ENCODE measurements at regions not wholly inside any gene's neighbourhood (a gene's known extent, or its start where the extent isn't known, plus 50 kb on each side); places are given as distances from the start of the nearest gene placed in this dataset.
"Not testable (repeated sequence)": the region's sequence is repeated elsewhere in the genome, so short reads cannot be mapped to it uniquely, and the experiment has no call there.

DNA sequence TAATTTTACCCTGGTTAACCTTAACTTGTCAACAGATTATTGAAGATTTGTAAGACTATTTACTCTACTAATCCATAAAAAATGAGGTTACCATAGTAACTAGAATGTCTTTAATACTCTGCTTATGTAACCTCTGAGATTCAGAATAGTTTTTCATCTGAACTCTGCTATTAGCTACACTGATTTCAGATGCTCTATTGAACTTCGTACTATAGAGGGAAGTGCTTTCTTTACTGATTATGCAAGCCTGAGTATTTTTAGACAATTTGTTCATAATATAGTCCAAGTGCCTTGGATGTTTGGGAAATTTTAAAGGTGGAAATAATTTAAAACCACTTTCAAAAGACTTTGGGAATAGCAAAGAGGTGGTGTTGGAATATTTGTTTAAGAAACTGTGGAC is 107.9 kb upstream of the GBE1 start:
- DNase-seq (ENCODE audit: low spot score), result no peak
- no peak for FAIRE-seq

DNA sequence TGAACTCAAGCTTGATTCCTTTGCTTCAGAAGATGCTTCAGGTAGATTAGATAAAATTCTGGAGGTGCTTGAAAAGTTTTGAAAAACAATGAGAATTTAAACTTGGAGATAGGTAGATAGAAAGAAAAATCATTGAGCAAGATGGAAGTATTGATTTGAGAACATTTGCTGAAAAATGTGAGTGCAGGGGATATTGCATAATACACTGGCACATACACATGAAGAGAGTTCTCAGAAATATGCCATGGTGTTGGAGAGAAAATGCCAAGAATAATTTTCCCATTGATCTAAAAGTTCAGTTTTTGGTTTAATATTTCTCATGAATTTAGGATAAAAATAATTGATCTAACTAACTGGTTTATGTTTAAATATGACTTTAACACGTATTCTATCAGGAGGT is 107.2 kb upstream of the GBE1 start:
- no peak for FAIRE-seq
- no peak for DNase-seq (ENCODE audit: low spot score)

DNA sequence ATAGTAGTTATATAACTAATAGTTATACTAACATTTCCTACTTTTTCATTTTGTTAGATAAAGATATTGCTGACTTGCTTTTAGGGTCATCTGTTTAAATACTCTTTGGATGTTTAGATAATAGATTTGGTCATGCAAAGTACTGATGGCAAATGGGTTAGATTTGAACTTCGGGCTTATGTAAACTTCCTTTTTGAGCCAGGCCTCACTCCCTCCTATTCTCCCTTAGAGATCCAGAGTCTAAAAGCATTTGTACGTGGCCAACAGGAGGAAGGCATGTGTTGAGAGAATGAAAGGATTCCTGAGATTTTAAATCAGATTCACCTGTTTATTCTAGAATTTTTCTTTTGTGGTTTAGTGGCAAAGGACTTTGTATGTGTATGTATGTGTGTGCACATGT is 106.4 kb upstream of the GBE1 start:
- DNase-seq (ENCODE audit: low spot score) (no peak), FAIRE-seq (no peak)

DNA sequence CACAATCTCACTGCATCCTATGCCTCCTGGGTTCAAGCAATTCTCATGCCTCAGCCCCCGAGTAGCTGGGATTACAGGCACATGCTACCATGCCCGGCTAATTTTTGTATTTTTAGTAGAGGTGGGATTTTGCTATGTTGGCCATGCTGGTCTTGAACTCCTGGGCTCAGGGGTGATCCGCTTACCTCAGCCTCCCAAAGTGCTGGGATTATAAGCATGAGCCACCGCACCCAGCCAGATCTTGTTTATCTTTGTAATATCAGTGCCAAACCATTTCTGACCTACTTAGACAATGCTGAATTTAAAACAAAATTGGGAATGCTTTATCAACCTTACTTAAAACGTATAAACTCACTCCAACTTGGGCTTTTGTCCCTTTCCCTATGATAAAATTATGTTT is 103.7 kb upstream of the GBE1 start:
- not testable (repeated sequence) for DNase-seq (ENCODE audit: low spot score); FAIRE-seq

DNA sequence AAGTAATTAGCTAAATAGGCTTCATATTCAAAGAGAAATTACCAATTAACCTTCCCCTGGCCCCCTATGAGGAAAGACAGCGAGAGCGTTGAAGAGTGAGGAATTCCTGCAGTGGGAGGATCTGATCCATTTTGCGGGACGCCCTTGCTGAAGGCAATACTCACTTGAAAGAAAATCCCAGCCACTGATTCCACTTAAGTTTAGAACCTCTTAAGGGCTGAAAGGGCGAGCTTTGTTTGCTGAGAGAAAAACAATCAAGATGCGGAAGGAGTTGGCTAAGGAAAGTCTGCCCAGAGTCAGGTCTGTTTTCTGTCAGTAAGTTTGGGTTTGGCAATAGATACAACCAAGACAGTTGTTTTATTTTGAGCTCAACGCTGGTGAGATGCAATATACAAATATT is 102.8 kb upstream of the GBE1 start:
- DNase-seq (ENCODE audit: low spot score) (no peak), FAIRE-seq (no peak)

DNA sequence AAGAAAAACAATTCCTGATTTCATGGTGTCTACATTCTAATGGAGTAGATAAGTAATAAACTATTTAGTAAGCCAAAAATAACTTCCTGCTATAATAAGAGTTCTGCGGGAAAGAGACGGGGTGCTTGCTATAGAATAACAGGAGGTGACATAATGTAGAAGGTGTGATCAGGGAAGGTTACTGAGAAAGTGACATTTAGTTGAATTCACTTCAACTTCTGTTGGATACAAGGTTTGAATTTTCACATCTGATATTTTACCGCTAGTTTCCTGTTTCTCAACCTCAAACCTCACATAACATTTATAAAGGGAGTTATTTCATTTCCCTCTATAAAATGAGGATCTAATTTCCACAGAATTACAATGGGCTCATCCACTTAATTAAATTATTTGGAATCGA is 102.3 kb upstream of the GBE1 start:
- FAIRE-seq (no peak), DNase-seq (ENCODE audit: low spot score) (no peak)

DNA sequence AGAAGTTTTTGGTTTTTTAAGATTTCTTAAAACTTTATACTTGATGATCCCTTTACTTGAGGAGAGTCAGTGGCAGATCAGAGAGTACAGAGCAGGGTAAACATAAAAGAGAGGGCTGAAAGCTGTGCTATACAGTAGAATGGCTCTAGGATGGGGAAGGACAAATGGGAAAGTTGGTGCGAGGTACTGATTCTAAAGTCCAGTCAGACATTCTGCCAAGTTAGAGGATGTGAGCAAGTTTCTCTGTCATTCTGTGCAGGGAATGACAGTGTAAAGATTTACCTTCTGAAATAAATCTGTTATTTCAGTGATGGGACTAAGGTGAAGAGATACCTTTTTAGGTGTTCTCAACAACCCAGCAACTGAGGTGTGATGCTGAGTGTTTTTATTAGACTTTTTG is 100.1 kb upstream of the GBE1 start:
- no peak for DNase-seq (ENCODE audit: low spot score)
- FAIRE-seq, result no peak

DNA sequence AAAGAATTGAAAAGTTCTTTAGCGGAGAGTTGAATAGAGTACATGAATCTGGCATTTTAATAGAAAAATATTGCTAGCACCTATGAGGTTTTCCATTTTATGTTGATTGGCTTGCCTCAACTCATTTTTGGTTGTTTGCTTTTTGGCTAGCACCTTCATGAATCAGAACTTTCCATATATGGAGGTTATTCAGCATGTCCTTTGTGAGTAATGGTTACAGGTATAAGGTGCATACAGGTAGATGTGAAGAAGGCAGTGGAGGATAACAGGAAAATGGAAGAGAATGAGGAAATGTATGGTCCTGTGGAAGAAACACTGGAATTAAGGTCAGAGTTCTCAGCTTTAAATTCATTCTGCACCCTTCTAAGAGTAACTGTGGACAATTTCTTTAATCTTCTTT is 98.1 kb upstream of the GBE1 start:
- FAIRE-seq (no peak), DNase-seq (ENCODE audit: low spot score) (no peak)

DNA sequence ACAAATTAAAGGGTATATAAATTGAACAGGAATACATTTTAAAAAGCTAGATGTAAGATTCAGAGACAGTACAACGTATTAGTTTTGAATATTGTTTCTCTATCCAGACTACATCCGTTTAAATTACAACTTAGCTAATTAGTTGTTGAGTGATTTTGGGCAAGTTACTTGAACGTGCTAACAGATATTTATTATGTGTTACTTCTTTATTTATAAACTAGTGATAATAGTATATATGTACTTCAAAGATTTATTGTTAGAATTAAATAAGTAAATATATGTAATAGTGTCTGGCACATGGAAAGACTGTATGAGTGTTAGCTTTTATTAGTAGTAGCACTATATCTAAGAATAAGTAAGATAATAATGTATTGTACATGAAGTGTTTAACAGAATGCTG is 92.0 kb upstream of the GBE1 start:
- no peak for FAIRE-seq
- DNase-seq (ENCODE audit: low spot score), result no peak

DNA sequence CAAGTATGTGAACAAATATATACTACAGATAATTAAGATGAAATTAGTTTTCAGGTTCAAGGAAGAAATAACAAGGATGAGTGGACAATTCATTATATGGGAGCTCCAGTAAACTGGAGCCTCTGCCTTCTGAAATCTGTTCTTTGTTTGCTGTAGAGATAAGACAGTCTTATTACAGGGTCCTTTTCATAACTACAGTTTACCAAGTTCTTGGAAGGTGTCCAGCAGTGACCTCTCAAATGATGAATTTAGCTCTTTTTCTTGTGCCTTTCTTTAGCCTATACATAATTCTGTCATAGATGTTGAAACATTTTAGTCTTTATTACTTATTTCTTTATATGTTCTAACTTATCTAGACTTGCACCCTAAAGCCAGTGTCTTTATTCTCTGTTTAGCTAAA is 89.7 kb upstream of the GBE1 start:
- no peak for FAIRE-seq
- DNase-seq (ENCODE audit: low spot score), result no peak

DNA sequence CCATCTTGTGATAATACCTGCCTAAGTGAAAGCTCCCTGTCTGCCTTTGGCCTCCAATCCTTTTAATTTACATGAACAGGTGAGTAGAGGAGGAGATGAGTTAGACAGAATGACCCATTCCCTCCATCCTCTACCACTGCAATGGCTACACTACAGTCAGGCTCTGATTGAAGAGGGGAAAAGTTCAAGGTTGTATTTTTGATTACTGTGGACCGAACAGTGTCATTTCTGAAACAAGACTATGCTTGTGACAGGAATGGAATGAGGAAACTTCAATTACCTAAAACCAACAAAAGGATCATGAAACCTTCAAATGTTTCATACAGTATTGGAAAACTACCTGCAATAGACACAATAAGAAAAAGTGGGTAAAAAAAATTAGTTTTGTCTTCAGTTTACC is 85.5 kb upstream of the GBE1 start:
- DNase-seq (ENCODE audit: low spot score) (no peak), FAIRE-seq (no peak)

DNA sequence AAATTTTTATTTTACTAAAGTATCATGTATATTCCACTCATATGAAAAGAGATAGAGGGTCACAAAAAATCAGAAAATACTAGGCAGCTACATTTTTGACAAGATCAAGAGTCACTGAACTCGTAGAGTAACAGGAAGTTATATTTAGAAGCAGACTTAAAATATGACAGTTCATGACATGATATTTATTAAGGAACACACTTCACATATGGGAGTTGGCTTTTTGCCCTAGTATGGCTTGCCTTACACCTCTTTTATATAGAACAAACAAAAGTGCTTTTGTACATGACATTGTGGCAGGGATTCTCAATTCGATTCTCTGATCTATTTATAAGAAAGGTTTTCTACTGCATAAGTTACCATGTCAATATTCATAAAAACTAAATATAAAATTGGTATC is 80.1 kb upstream of the GBE1 start:
- no peak for FAIRE-seq
- DNase-seq (ENCODE audit: low spot score), result no peak

DNA sequence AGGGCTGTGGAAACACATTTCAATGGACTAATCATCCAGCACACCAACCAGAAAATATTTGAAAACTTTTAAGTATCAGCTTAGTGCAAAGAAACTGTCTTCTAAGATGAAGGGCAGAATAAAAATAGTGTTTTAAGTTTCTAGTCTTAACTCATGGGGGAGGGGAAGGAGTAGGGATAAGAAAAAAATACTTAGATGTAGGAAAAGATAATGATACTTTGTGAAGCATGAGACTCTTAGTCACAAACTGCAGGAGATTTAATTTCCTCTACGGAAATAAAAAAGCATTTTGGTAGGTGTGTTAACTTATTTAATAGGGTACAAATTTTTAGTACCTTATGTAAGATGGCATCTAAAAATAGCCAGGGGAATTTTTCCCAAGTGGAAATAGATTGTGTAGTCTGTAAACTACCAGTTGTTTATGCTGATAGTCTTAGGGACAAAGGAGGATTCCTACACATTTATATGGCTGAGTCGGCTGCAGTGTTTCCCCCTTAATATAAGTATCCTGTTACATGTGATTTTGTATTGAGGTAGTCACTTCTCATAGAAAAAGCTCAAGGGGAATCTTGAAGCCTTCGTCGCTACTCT is 78.2 kb upstream of the GBE1 start:
- FAIRE-seq, result no peak
- DNase-seq (ENCODE audit: low spot score), result no peak

DNA sequence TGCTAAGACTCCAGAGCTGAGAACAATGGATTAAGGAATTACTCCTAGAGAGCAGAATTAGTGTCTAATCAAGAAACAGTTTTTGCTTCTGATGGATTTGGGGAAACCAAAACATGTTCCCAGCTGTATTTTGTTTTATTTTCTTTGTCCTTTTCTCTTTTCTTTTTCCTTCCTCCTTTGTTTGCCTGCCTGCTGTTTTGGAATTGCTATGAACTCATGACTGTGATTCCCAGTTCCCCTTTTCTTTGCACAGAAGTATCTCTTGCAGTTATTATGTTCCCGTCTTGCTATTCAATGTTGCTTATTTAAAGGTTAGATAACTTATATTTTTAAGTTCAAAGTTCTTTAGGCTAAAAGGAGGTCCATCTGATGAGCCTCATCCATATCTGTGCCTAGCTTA is 77.0 kb upstream of the GBE1 start:
- DNase-seq (ENCODE audit: low spot score) (no peak), FAIRE-seq (no peak)

DNA sequence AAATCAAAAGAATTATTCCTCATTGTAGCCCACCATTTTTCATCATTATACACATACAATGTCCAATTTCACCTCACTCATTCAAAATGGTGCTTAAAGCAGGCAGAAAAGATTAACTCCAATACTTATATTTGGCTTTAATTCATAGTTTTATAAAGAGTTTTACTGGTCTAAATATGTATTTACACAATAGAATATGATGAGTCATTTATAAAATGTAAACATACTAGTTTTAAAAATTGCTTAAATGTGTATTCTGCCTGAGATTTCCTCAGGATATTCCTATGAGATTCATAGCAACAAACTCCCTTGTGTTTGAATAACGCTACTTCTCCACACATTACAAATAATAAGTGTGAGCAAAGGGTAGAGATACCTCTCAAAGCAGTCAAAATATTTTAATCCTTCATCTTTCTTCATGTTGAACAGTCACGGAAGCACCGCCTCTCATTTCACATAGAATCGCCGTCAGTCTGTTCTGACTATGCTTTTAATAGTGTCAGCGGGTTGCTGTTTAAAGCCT is 75.7 kb upstream of the GBE1 start:
- no peak for FAIRE-seq
- DNase-seq (ENCODE audit: low spot score), result no peak

DNA sequence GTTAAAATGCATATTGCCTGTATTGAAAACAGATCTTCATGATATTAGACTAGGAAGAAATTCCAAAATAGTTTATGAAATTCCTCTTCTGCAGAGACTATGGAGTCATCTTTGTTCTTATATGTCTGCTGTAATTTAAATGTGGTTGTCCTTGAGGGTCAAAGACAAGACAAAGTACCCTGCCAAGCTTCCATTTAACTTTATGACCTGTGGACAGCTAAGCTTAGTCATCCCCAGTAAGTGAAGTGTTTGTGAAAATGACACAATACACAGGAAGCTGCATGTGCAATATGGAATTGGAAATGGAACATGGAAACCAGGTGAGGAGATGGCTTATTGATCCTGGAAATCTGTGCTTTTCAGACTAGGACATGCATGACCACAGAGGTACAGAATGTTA is 68.5 kb upstream of the GBE1 start:
- FAIRE-seq (no peak), DNase-seq (ENCODE audit: low spot score) (no peak)

DNA sequence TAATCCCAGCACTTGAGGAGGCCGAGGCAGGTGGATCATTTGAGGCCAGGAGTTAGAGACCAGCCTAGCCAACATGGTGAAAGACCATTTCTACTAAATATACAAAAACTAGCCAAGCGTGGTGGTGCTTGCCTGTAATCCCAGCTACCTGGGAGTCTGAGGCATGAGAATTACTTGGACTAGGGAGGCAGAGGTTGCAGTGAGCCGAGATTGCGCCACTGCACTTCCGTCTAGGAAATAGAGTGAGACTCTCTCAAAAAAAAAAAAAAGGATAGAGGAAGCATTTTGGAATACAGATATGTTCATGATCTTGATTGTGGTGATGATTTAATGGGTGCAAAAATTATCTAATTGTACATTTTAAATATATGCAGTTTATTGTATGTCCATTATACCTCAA is 67.8 kb upstream of the GBE1 start:
- not testable (repeated sequence) for FAIRE-seq; DNase-seq (ENCODE audit: low spot score)

DNA sequence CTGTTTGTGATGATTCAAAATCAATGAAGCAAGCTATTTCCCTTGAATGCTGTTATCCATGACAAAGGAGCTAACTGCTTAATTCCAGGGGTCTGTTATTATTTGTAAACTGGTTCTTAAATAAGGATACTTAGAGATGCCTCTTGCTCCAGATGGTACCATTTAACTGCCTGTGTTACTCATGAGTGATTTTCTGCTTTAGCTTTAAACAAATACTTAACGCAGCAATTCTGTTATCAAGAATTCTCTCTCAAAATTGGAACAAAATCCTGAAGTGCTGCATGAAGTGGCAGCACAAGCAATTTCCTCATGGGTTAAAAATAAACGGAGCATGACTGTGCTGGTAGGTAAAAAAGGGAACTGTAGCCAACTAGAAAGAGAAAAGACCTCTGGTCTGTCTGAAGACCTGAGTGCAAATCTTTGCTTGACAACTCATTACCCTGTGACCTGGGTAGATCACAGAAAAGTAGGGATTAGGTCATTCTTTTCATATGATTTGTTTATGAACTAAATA is 62.5 kb upstream of the GBE1 start:
- peak; percentile 91 for FAIRE-seq
- peak; percentile 16 for DNase-seq (ENCODE audit: low spot score)

DNA sequence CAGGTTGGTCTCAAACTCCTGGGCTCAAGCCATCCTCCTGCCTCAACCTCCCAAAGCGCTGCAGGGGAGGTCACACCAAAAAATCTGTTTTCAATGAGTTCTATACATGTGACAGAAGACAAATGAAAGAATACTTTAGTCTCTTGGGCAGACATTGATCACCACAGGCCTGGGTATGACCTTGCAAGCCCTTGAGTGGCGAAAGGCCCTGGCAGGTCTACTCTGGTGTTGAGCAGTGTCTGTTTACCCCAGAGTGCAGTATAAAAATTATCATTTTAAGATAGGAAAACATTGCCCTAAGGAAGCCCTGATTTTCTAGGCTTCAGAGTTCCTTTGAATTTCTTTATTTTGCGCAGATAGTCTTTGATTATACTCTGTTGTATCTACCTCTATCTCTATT is 61.6 kb upstream of the GBE1 start:
- DNase-seq (ENCODE audit: low spot score), result no peak
- no peak for FAIRE-seq

DNA sequence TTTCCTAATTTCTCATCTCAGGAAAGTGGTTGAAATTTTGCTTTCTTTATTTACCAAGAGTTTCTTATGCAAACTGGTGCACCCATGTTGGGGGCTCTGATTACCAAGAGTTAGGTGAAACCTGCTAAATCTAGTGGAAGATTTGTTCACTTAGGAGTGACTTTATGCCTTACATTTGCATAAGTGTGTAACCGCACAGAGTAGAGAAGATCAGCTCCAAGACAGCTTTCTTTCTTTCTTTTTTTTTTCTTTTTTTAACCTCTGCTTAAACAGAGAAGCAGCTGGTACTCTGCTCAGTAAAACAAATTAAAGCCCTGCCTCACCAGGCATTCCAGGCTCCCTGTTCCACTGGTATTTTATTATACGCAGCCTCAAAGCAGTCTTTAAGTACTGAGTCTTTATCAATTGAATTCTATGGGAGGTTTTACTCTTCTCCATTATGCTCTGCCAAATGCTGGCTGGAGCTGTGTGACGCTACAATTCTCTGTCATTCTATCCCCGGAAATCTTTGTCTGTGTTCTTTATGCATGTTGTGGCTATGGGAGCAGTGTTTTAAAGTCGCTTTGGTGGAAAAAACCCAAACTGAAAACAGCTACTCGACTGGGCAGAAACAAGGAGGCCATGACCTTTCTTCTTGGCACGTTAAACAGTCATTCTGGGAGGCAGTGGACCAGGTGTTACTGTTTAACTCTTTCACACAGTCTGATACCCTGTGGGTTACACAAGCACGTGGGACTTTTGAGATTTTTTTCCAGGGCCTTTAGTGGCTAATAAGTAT is 55.2 kb upstream of the GBE1 start:
- peak; percentile 14 for DNase-seq (ENCODE audit: low spot score)
- FAIRE-seq, result peak; percentile 90

DNA sequence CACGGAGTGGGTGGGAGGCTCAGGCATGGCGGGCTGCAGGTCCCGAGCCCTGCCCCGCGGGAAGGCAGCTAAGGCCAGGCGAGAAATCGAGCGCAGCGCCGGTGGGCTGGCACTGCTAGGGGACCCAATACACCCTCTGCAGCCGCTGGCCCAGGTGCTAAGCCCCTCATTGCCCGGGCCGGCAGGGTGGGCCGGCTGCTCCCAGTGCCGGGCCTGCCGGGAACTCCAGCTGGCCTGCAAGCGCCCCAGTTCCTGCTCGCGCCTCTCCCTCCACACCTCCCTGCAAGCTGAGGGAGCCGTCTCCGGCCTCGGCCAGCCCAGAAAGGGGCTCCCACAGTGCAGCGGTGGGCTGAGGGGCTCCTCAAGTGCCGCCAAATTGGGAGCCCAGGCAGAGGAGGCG is 50.7 kb upstream of the GBE1 start:
- FAIRE-seq; DNase-seq (ENCODE audit: low spot score): not testable (repeated sequence)

Data from RCC 7860 (cell line).